IPS-18c (cell line): ENCODE measurements at regions not wholly inside any gene's neighbourhood (a gene's known extent, or its start where the extent isn't known, plus 50 kb on each side); places are given as distances from the start of the nearest gene placed in this dataset.

Experiments used
- H3K4me3 ChIP-seq: 2 replicates; pipeline ENCODE4 v1.7.0; 2013; ENCODE audit warnings: low read depth, mild to moderate bottlenecking, low read length, moderate library complexity; ENCODE audit not compliant: insufficient read depth
- H3K9me3 ChIP-seq: one replicate; pipeline ENCODE4 v1.6.1; 2013; ENCODE audit warnings: mild to moderate bottlenecking, low read length, moderate library complexity; ENCODE audit not compliant: control insufficient read depth, insufficient read depth

GRCh38 chr3:177589041-177589650 lies 391.9 kb upstream of the TBL1XR1 start:
- H3K9me3 ChIP-seq = no peaks in the 10 kb centered on the region
- no peak overlapping the region for H3K4me3 ChIP-seq

- Histone ChIP-seq H3K4me3 (no peak overlapping the region), H3K9me3 (no peaks in the 10 kb centered on the region)
Observed at GRCh38 chr3:177589911-177590381, 392.7 kb upstream of the TBL1XR1 start.

DNA sequence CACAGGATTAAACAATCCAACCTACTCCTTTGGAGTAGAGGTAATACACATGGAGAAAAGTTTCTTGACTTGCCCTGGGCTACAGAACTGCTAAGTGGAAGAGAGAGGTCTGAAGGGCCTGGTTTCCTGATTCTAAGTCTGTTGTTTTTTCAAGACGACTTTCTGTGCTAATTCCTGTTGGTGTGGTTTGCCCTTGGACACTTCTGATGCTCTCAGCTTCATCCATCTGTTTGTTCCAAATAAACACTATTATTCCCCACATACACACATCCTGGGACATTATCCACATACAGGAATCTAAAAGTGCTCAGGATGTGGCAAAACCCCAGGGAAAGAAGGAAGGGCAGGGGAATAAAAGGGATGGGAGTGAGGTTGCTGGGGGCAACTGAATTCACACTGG lies 393.5 kb upstream of the TBL1XR1 start:
- H3K9me3 ChIP-seq = no peaks in the 10 kb centered on the region
- no peak overlapping the region for H3K4me3 ChIP-seq

GRCh38 chr3:177591379-177591778 lies 394.1 kb upstream of the TBL1XR1 start:
- no peak overlapping the region for H3K4me3 ChIP-seq
- H3K9me3 ChIP-seq = no peaks in the 10 kb centered on the region

- Histone ChIP-seq H3K9me3 (no peaks in the 10 kb centered on the region), H3K4me3 (no peak overlapping the region)
Observed at GRCh38 chr3:177594096-177594495, 396.8 kb upstream of the TBL1XR1 start.

DNA sequence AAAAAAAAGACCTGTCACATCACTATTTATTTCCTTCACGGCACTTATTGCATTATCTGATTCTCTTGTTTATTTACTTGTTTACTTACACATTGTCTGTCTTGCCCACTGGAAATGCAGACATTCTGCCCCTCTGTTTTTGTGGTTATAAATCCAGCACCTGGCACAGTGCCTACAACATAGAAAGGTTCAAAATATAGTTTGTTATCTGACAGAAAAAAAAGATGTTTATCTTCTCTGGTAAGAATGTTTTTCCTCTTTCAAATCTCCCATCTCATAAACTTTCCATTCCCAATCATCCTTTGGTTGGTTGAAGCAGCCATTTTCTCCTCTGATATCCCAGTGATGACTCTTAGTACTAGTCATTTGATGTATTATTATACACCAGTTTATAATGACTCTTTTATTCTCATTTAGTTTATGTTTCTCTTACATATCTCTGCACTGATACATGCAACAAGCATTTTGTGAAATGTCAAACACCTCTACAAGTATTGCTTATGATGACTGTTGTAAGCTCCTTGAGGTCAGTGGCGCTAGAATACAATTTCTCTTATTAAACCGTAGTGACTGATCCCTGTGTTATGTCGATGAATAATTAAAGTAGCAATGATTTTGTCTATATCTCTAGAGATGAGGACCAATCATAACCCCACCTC lies 398.4 kb upstream of the TBL1XR1 start:
- Histone ChIP-seq H3K9me3 (no peaks in the 10 kb centered on the region), H3K4me3 (no peak overlapping the region)

- Histone ChIP-seq H3K4me3 (no peak overlapping the region), H3K9me3 (no peaks in the 10 kb centered on the region)
Observed at GRCh38 chr3:177596248-177596815, 399.1 kb upstream of the TBL1XR1 start.

GRCh38 chr3:177596816-177597271 lies 399.6 kb upstream of the TBL1XR1 start:
- no peak overlapping the region for H3K4me3 ChIP-seq
- no peaks in the 10 kb centered on the region for H3K9me3 ChIP-seq

- Histone ChIP-seq H3K9me3 (no peaks in the 10 kb centered on the region), H3K4me3 (no peak overlapping the region)
Observed at GRCh38 chr3:177597311-177598096, 400.2 kb upstream of the TBL1XR1 start.

GRCh38 chr3:177598097-177598833 lies 401.0 kb upstream of the TBL1XR1 start:
- Histone ChIP-seq H3K4me3 (no peak overlapping the region), H3K9me3 (no peaks in the 10 kb centered on the region)

GRCh38 chr3:177599326-177599725 lies 402.0 kb upstream of the TBL1XR1 start:
- H3K4me3 ChIP-seq = no peak overlapping the region
- no peaks in the 10 kb centered on the region for H3K9me3 ChIP-seq

- Histone ChIP-seq H3K9me3 (no peaks in the 10 kb centered on the region), H3K4me3 (no peak overlapping the region)
Observed at GRCh38 chr3:177599837-177600236, 402.6 kb upstream of the TBL1XR1 start.

DNA sequence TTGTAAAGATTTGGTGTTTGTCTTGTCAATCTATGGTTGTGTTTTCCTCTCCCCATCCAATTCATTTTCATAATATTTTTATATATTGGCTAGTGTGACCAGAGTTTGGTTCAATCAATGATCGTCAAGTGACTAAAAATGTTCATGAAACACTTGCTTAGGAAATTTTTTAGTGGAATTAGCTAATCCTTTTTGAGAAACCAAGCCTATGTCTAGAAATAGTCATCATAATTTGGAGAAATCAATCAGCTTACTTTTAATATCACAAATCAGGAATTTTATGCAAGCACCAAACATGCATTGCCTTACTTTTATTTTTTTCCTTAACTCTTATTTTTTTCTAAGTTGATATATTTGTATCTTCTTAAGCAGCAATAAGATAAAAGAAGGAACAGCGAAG lies 403.1 kb upstream of the TBL1XR1 start:
- Histone ChIP-seq H3K4me3 (no peak overlapping the region), H3K9me3 (no peaks in the 10 kb centered on the region)

GRCh38 chr3:177601152-177601551 lies 403.9 kb upstream of the TBL1XR1 start:
- Histone ChIP-seq H3K4me3 (no peak overlapping the region), H3K9me3 (no peaks in the 10 kb centered on the region)

- Histone ChIP-seq H3K4me3 (no peak overlapping the region), H3K9me3 (no peaks in the 10 kb centered on the region)
Observed at GRCh38 chr3:177602601-177603147, 405.4 kb upstream of the TBL1XR1 start.

DNA sequence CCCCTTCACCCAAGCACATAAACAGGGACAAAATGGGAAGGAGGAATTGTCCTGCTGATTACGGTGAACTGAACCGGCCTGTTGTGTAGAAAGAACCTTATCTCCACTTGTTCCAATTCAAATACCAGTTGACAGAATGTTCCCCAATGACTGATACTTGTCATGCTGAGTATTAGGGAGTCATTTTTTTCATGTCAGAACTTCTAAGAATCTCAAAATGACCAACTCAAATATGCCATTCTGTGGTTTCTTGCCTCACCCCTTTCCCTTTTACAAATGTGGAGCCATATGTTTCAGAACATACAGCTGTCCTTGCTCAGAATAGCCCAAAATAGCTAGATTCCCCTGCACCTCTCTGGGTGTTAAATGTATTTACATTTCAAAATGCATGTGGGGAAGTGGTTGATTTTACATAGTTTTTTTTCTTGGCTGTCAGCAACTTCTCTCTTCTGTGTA lies 405.9 kb upstream of the TBL1XR1 start:
- Histone ChIP-seq H3K9me3 (no peaks in the 10 kb centered on the region), H3K4me3 (no peak overlapping the region)

GRCh38 chr3:177604181-177604580 lies 406.9 kb upstream of the TBL1XR1 start:
- no peaks in the 10 kb centered on the region for H3K9me3 ChIP-seq

More at GRCh38 chr3:177604181-177604580, 406.9 kb upstream of the TBL1XR1 start:
- H3K4me3 ChIP-seq = no peak overlapping the region
